PC-3 (cell line): ENCODE measurements at regions not wholly inside any gene's neighbourhood (a gene's known extent, or its start where the extent isn't known, plus 50 kb on each side); places are given as distances from the start of the nearest gene placed in this dataset.

Source experiments
- ATAC-seq: fragments of 200-7000 bp; cut with Tn5 transposase; 2 replicates; pipeline ENCODE4 v1.9.1; 2020; ENCODE audit warnings: mild to moderate bottlenecking, moderate library complexity
- BruUV-seq: library from RNA; stranded (reverse); fragments of 400-500 nt; replicated peaks from 2 replicates; lab custom pipeline; 2021; lab: Mats Ljungman, UMichigan
- CTCF ChIA-PET: fragments of 300-600 bp; sonication (Branson Sonifier 250); formaldehyde crosslinking; loops from one replicate; lab custom pipeline; 2022; ENCODE audit warnings: antibody characterized with exemption; lab: Charles Lee
- POLR2A ChIA-PET: fragments of 300-600 bp; sonication (Branson Sonifier 250); formaldehyde crosslinking; loops from one replicate; lab custom pipeline; 2022; ENCODE audit warnings: antibody characterized with exemption; ENCODE audit not compliant: unreplicated experiment; lab: Charles Lee
- DNase-seq: peaks from one replicate; pipeline ENCODE4 v3.0.0-alpha.2; 2015
- H2AFZ ChIP-seq: fragments of 300-600 bp; sonication (generic); 2 replicates; pipeline ENCODE4 v1.6.0; 2016; ENCODE audit warnings: antibody characterized with exemption, low read length
- H3F3A ChIP-seq: fragments of 300-600 bp; sonication (generic); one replicate; pipeline ENCODE4 v1.6.0; 2017; ENCODE audit warnings: antibody characterized with exemption, low read length, control low read depth, mild to moderate bottlenecking; ENCODE audit not compliant: unreplicated experiment
- H3K27ac ChIP-seq: fragments of 300-600 bp; sonication (generic); 2 replicates; pipeline ENCODE4 v1.5.1; 2016; ENCODE audit warnings: mild to moderate bottlenecking, low read length
- H3K27me3 ChIP-seq: fragments of 300-600 bp; sonication (generic); 2 replicates; pipeline ENCODE4 v1.6.1; 2016; ENCODE audit warnings: low read length, mixed read lengths
- H3K36me3 ChIP-seq: fragments of 300-600 bp; sonication (generic); 2 replicates; pipeline ENCODE4 v1.6.1; 2016; ENCODE audit warnings: low read depth, mixed run types, low read length, mixed read lengths
- H3K4me1 ChIP-seq: fragments of 300-600 bp; sonication (generic); 2 replicates; pipeline ENCODE4 v1.5.1; 2016; ENCODE audit warnings: low read length; ENCODE audit not compliant: insufficient read depth
- H3K4me2 ChIP-seq: fragments of 300-600 bp; sonication (generic); 2 replicates; pipeline ENCODE4 v1.6.0; 2016; ENCODE audit warnings: low read length
- H3K4me3 ChIP-seq: fragments of 300-600 bp; sonication (generic); 2 replicates; pipeline ENCODE4 v1.5.1; 2016; ENCODE audit warnings: mild to moderate bottlenecking, low read length, mixed read lengths
- H3K79me2 ChIP-seq: fragments of 300-600 bp; sonication (generic); 2 replicates; pipeline ENCODE4 v1.6.1; 2017; ENCODE audit warnings: low read length, mixed read lengths
- H3K9ac ChIP-seq: fragments of 300-600 bp; sonication (generic); 2 replicates; pipeline ENCODE4 v1.6.0; 2016; ENCODE audit warnings: mild to moderate bottlenecking, low read length
- H3K9me2 ChIP-seq: fragments of 300-600 bp; sonication (generic); replicated peaks from 2 replicates; pipeline ENCODE4 v1.6.1; 2016; ENCODE audit warnings: mixed run types, low read length, mixed read lengths
- H3K9me3 ChIP-seq: fragments of 300-600 bp; sonication (generic); 2 replicates; pipeline ENCODE4 v1.6.1; 2016; ENCODE audit warnings: low read length, mixed read lengths
- H4K20me1 ChIP-seq: fragments of 300-600 bp; sonication (generic); 2 replicates; pipeline ENCODE4 v1.6.1; 2016; ENCODE audit warnings: low read length, mixed read lengths
- CTCF ChIP-seq: fragments of 300-600 bp; sonication (generic); conservative IDR thresholded peaks from 2 replicates; pipeline ENCODE4 v1.5.1; 2017; ENCODE audit warnings: antibody characterized with exemption, low read depth, mild to moderate bottlenecking, low read length
- EZH2 ChIP-seq: fragments of 300-600 bp; sonication (generic); IDR thresholded peaks from one replicate; pipeline ENCODE4 v1.6.1; 2017; ENCODE audit warnings: antibody characterized with exemption, mild to moderate bottlenecking, low read length; ENCODE audit not compliant: unreplicated experiment
- EZH2phosphoT487 ChIP-seq: fragments of 300-600 bp; sonication (generic); IDR thresholded peaks from 2 replicates; pipeline ENCODE4 v1.6.1; 2018; ENCODE audit warnings: mild to moderate bottlenecking, antibody characterized with exemption, low read length, borderline replicate concordance
- intact Hi-C: fragments of 100-400 bp; cut with micrococcal nuclease; formaldehyde crosslinking; loops from 2 replicates; pipeline ENCODE4 v1.9.0; 2023

GRCh38 chr5:9932770-9933169 is 302.6 kb upstream of the TAS2R1 start:
- Histone ChIP-seq H4K20me1 (no peaks in the 10 kb centered on the region), H3K9ac (no peak overlapping the region), H3K4me2 (no peak overlapping the region), H3K27ac (no peak overlapping the region), H3K9me3 (no peaks in the 10 kb centered on the region), H3F3A (no peaks in the 10 kb centered on the region), H2AFZ (no peak overlapping the region), H3K27me3 (no peaks in the 10 kb centered on the region), H3K9me2 (no peaks in the 10 kb centered on the region), H3K79me2 (no peaks in the 10 kb centered on the region), H3K36me3 (no peaks in the 10 kb centered on the region), H3K4me1 (peaks cover 9% of the 10 kb centered on the region), H3K4me3 (no peak overlapping the region)
- ATAC-seq (no peak), DNase-seq (peak; percentile 44)
- TF ChIP-seq EZH2, result no peak
- no peak for TF ChIP-seq EZH2phosphoT487
- TF ChIP-seq CTCF, result no peak
- no TSS peak for BruUV-seq
- ChIA-PET POLR2A (no interaction called here), CTCF (no interaction called here)
- intact Hi-C loops, result no loop called here

- ChIA-PET CTCF (no interaction called here), POLR2A (no interaction called here)
- H3F3A ChIP-seq, result no peaks in the 10 kb centered on the region
- DNase-seq (no peak), ATAC-seq (no peak)
- H4K20me1 ChIP-seq, result no peaks in the 10 kb centered on the region
- no peak overlapping the region for H2AFZ ChIP-seq
- H3K9me3 ChIP-seq, result no peaks in the 10 kb centered on the region
- TF ChIP-seq EZH2phosphoT487 (no peak), CTCF (no peak), EZH2 (no peak)
- no peaks in the 10 kb centered on the region for H3K36me3 ChIP-seq
- no peak overlapping the region for H3K9ac ChIP-seq
- H3K27me3 ChIP-seq, result no peaks in the 10 kb centered on the region
- H3K79me2 ChIP-seq, result no peaks in the 10 kb centered on the region
- intact Hi-C loops, result no loop called here
- no peak overlapping the region for H3K27ac ChIP-seq
- no peak overlapping the region for H3K4me3 ChIP-seq
- no peaks in the 10 kb centered on the region for H3K9me2 ChIP-seq
- no TSS peak for BruUV-seq
- peaks cover 26% of the 10 kb centered on the region for H3K4me1 ChIP-seq
- H3K4me2 ChIP-seq, result no peak overlapping the region
Observed at GRCh38 chr5:9930156-9930555, 300.0 kb upstream of the TAS2R1 start.

GRCh38 chr5:9928326-9928725 is 298.2 kb upstream of the TAS2R1 start:
- Histone ChIP-seq H4K20me1 (no peaks in the 10 kb centered on the region), H3K9ac (peak overlapping the region; percentile 52; the same call in 1 of the 2 replicates), H3K9me3 (peaks cover 2% of the 10 kb centered on the region; the same call in 1 of the 2 replicates), H3K4me3 (no peak overlapping the region), H3K27ac (peak overlapping the region; percentile 87), H3K79me2 (no peaks in the 10 kb centered on the region), H3K27me3 (no peaks in the 10 kb centered on the region), H3F3A (peaks cover 6% of the 10 kb centered on the region), H3K4me1 (peaks cover 37% of the 10 kb centered on the region), H3K4me2 (peak overlapping the region; percentile 62), H3K9me2 (no peaks in the 10 kb centered on the region), H3K36me3 (no peaks in the 10 kb centered on the region), H2AFZ (peak overlapping the region; percentile 52; the same call in 1 of the 2 replicates)
- DNase-seq (no peak), ATAC-seq (no peak)
- intact Hi-C loops, result no loop called here
- POLR2A ChIA-PET, result no interaction called here
- no peak for TF ChIP-seq EZH2phosphoT487
- no peak for TF ChIP-seq EZH2
- TF ChIP-seq CTCF, result no peak
- CTCF ChIA-PET, result no interaction called here
- BruUV-seq, result no TSS peak
